ENCODE measurements at regions not wholly inside any gene's neighbourhood (a gene's known extent, or its start where the extent isn't known, plus 50 kb on each side); places are given as distances from the start of the nearest gene placed in this dataset.

DNA sequence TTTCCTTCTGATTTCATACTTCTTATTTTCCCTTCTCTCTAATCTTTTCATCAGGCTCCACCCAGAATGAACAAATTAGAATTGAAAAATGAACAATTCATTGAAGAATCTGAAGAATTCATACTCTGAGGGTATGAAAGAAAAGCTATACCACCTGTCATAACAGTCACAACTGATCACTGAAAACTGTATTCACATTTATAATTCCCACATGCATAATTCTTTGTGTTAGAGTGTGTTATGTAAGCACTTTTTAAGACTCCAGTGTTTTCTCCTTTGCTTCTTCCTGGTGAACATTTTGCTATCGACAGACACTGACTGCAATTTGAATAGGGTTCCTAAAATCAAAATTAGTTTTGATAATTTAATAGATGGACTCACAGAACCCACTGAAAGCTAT is 271.2 kb downstream of the SLC16A7 start (continued):
- TF ChIP-seq NRF1 (conservative IDR thresholded peaks at IDR 0.05 in 1 of 2, IDR thresholded peaks at IDR 0.05 in 1 of 2) (no peak), FOXJ2 (tag; IDR thresholded peaks at IDR 0.05) (no peak), MEF2A (IDR thresholded peaks at IDR 0.05; ENCODE audit: control insufficient read depth, low read depth, low read length) (no peak), U2AF2 (optimal IDR thresholded peaks at IDR 0.05; ENCODE audit: low read depth, low read length) (no peak), YBX1 (IDR thresholded peaks at IDR 0.05) (no peak)
- TF ChIP-seq, protein P1, sequence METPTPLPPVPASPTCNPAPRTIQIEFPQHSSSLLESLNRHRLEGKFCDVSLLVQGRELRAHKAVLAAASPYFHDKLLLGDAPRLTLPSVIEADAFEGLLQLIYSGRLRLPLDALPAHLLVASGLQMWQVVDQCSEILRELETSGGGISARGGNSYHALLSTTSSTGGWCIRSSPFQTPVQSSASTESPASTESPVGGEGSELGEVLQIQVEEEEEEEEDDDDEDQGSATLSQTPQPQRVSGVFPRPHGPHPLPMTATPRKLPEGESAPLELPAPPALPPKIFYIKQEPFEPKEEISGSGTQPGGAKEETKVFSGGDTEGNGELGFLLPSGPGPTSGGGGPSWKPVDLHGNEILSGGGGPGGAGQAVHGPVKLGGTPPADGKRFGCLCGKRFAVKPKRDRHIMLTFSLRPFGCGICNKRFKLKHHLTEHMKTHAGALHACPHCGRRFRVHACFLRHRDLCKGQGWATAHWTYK (CRISPR knock-in tag; IDR thresholded peaks at IDR 0.05): no peak
- TF ChIP-seq, protein P2, sequence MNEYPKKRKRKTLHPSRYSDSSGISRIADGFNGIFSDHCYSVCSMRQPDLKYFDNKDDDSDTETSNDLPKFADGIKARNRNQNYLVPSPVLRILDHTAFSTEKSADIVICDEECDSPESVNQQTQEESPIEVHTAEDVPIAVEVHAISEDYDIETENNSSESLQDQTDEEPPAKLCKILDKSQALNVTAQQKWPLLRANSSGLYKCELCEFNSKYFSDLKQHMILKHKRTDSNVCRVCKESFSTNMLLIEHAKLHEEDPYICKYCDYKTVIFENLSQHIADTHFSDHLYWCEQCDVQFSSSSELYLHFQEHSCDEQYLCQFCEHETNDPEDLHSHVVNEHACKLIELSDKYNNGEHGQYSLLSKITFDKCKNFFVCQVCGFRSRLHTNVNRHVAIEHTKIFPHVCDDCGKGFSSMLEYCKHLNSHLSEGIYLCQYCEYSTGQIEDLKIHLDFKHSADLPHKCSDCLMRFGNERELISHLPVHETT (CRISPR knock-in tag; conservative IDR thresholded peaks at IDR 0.05 in 1 of 2, IDR thresholded peaks at IDR 0.05 in 1 of 2): no peak

DNA sequence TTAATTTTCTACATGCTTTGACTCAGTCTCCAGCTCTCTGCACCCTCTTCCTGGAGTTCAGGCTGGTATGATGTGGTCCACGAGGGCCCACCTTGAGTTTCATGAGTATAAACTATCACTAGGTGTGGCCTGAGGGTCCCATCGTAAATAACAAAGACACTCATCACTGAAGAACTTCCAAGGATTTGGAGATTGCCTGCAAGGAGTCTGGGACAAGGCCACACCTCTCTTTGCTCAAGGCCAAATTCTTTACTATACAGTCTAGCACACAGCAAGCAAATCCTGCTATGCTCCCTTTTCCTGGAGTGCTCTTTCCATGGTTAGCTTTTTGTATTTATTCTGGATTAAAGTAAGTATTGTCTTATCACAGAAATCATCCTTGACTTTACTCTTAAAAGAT is 271.9 kb downstream of the SLC16A7 start:
- Histone ChIP-seq H2AFZ (ENCODE audit: low read depth, low read length) (no peak overlapping the region), H3K27ac (ENCODE audit: extremely low read depth, low read depth, low read length) (no peak overlapping the region), H3K79me2 (ENCODE audit: control insufficient read depth, insufficient read depth, low read length) (no peaks in the 10 kb centered on the region), H3K4me1 (replicated peaks in 1 of 2; ENCODE audit: control insufficient read depth in 2 of 2, insufficient read depth in 2 of 2, low read length in 2 of 2) (no peaks in the 10 kb centered on the region), H3K9ac (ENCODE audit: insufficient read depth in 1 of 2, low read depth in 2 of 2, low read length in 2 of 2) (no peak overlapping the region), H3K9me1 (ENCODE audit: control insufficient read depth, insufficient read depth, low read length) (no peaks in the 10 kb centered on the region), H3K27me3 (ENCODE audit: control insufficient read depth in 2 of 2, insufficient read depth in 2 of 2, low read length in 2 of 2) (no peaks in the 10 kb centered on the region), H3K36me3 (ENCODE audit: control insufficient read depth, insufficient read depth, low read length) (no peaks in the 10 kb centered on the region), H3K4me3 (no peak overlapping the region), H4K20me1 (replicated peaks; ENCODE audit: control insufficient read depth, insufficient read depth, low read length) (no peaks in the 10 kb centered on the region), H3K4me2 (ENCODE audit: insufficient read depth, low read length) (no peak overlapping the region), H3K9me3 (replicated peaks; ENCODE audit: control insufficient read depth, insufficient read depth, low read depth, low read length) (no peaks in the 10 kb centered on the region; the same call in 1 of the 2 replicates)
- BruUV-seq (replicated peaks): no TSS peak
- POLR2A ChIA-PET: no interaction called here
- intact Hi-C loops (cut with micrococcal nuclease) (no loop called here), in situ Hi-C loops (cut with MboI) (no loop called here)
- no peak for ATAC-seq
- 4% methylated on average over 2 of the region's 2 CpGs for WGBS (ENCODE audit: insufficient coverage, low coverage, missing lambda C conversion rate)
- no peak for DNase-seq (ENCODE audit: extremely low read depth in 1 of 4, low spot score in 3 of 4)
- FAIRE-seq: no peak
- CTCF ChIA-PET (ENCODE audit: low intra/inter-chr PET ratio): no interaction called here
- TF ChIP-seq CREBBP (IDR thresholded peaks at IDR 0.05; ENCODE audit: low read depth, low read length) (no peak), HDAC8 (tag; IDR thresholded peaks at IDR 0.05) (no peak), KDM4B (IDR thresholded peaks at IDR 0.05; ENCODE audit: borderline replicate concordance in 2 of 2, low read depth in 1 of 2) (no peak), ZNF785 (CRISPR knock-in tag; IDR thresholded peaks at IDR 0.05) (no peak), SAFB2 (IDR thresholded peaks at IDR 0.05; ENCODE audit: borderline replicate concordance, low read depth, low read length, severe bottlenecking) (no peak)

Data from K562 (cell line).